T follicular helper cell (primary cell): ENCODE measurements at regions not wholly inside any gene's neighbourhood (a gene's known extent, or its start where the extent isn't known, plus 50 kb on each side); places are given as distances from the start of the nearest gene placed in this dataset.

Experiments used
- DNase-seq: peaks from one replicate; pipeline ENCODE4 v3.0.0-alpha.2; 2020; ENCODE audit warnings: low read depth

- no peak for DNase-seq
Measured at GRCh38 chr6:143621876-143622605, 55.7 kb upstream of the PHACTR2 start.

- DNase-seq, result no peak
Measured at GRCh38 chr6:143621159-143621873, 56.4 kb upstream of the PHACTR2 start.

GRCh38 chr6:143620447-143620846, 57.3 kb upstream of the PHACTR2 start:
- no peak for DNase-seq

- DNase-seq, result no peak
Measured at GRCh38 chr6:143619824-143620401, 57.9 kb upstream of the PHACTR2 start.

- DNase-seq, result no peak
Measured at GRCh38 chr6:143616741-143617140, 61.0 kb upstream of the PHACTR2 start.

GRCh38 chr6:143615785-143616184, 62.0 kb upstream of the PHACTR2 start:
- DNase-seq, result no peak

- DNase-seq, result no peak
Measured at GRCh38 chr6:143614235-143614634, 63.5 kb upstream of the PHACTR2 start.

- DNase-seq, result no peak
Measured at GRCh38 chr6:143613749-143614148, 64.0 kb upstream of the PHACTR2 start.

- DNase-seq, result no peak
Measured at GRCh38 chr6:143612186-143612585, 65.6 kb upstream of the PHACTR2 start.

GRCh38 chr6:143611580-143611979, 66.2 kb upstream of the PHACTR2 start:
- no peak for DNase-seq

GRCh38 chr6:143609972-143610371, 67.8 kb upstream of the PHACTR2 start:
- DNase-seq, result no peak

- DNase-seq, result no peak
Measured at GRCh38 chr6:143609501-143609900, 68.3 kb upstream of the PHACTR2 start.

- DNase-seq, result no peak
Measured at GRCh38 chr6:143608906-143609305, 68.9 kb upstream of the PHACTR2 start.

- DNase-seq, result no peak
Measured at GRCh38 chr6:143607974-143608373, 69.8 kb upstream of the PHACTR2 start.

- DNase-seq, result no peak
Measured at GRCh38 chr6:143607168-143607567, 70.6 kb upstream of the PHACTR2 start.

GRCh38 chr6:143605906-143606521, 71.8 kb upstream of the PHACTR2 start:
- no peak for DNase-seq

- DNase-seq, result no peak
Measured at GRCh38 chr6:143603455-143603854, 74.3 kb upstream of the PHACTR2 start.

GRCh38 chr6:143601504-143601903, 76.3 kb upstream of the PHACTR2 start:
- DNase-seq, result no peak

GRCh38 chr6:143600821-143601220, 76.9 kb upstream of the PHACTR2 start:
- no peak for DNase-seq

- DNase-seq, result no peak
Measured at GRCh38 chr6:143598466-143599080, 79.2 kb upstream of the PHACTR2 start.

- no peak for DNase-seq
Measured at GRCh38 chr6:143596866-143597265, 80.9 kb upstream of the PHACTR2 start.
